Neural cell (in vitro differentiated cells): ENCODE measurements at regions not wholly inside any gene's neighbourhood (a gene's known extent, or its start where the extent isn't known, plus 50 kb on each side); places are given as distances from the start of the nearest gene placed in this dataset.

Experiments used
- H2AFZ ChIP-seq: fragments of 200-600, 300-800 bp; sonication (generic), shearing (Covaris generic); 2 replicates; pipeline ENCODE4 v1.6.0; 2014; ENCODE audit warnings: low read depth, mild to moderate bottlenecking, antibody characterized with exemption, low read length, moderate library complexity
- H3F3A ChIP-seq: fragments of 200-600 bp; shearing (Covaris generic); 2 replicates; pipeline ENCODE4 v1.6.1; 2016; ENCODE audit warnings: mild to moderate bottlenecking, moderate library complexity, mixed read lengths, antibody characterized with exemption, low read length; ENCODE audit not compliant: insufficient read depth, poor library complexity, severe bottlenecking
- H3K27ac ChIP-seq: fragments of 200-600, 300-800 bp; sonication (generic), shearing (Covaris generic); 2 replicates; pipeline ENCODE4 v1.5.1; 2014; ENCODE audit warnings: mild to moderate bottlenecking, low read length, moderate library complexity
- H3K27me3 ChIP-seq: fragments of 300-800, 200-600 bp; sonication (generic), shearing (Covaris generic); 2 replicates; pipeline ENCODE4 v1.6.0; 2014; ENCODE audit warnings: mild to moderate bottlenecking, low read depth, low read length, moderate library complexity; ENCODE audit not compliant: insufficient read depth
- H3K36me3 ChIP-seq: fragments of 300-800, 200-600 bp; sonication (generic), shearing (Covaris generic); 2 replicates; pipeline ENCODE4 v1.5.1; 2014; ENCODE audit warnings: mild to moderate bottlenecking, antibody characterized with exemption, low read length, moderate library complexity; ENCODE audit not compliant: insufficient read depth
- H3K4me2 ChIP-seq: fragments of 300-800, 200-600 bp; sonication (generic), shearing (Covaris generic); 2 replicates; pipeline ENCODE4 v1.6.0; 2014; ENCODE audit warnings: mild to moderate bottlenecking, low read length
- H3K4me3 ChIP-seq: fragments of 300-800, 200-600 bp; sonication (generic), shearing (Covaris generic); 2 replicates; pipeline ENCODE4 v1.5.1; 2014; ENCODE audit warnings: mild to moderate bottlenecking, low read length, moderate library complexity
- H3K79me2 ChIP-seq: fragments of 200-600 bp; shearing (Covaris generic); replicated peaks from 2 replicates; pipeline ENCODE4 v1.6.0; 2014; ENCODE audit warnings: mild to moderate bottlenecking, low read length, moderate library complexity; ENCODE audit not compliant: insufficient read depth
- H3K9ac ChIP-seq: fragments of 300-800, 200-600 bp; sonication (generic), shearing (Covaris generic); 2 replicates; pipeline ENCODE4 v1.6.1; 2016; ENCODE audit warnings: mild to moderate bottlenecking, low read length, mixed read lengths
- H3K9me2 ChIP-seq: fragments of 200-600 bp; shearing (Covaris generic); 2 replicates; pipeline ENCODE4 v1.6.1; 2016; ENCODE audit warnings: mild to moderate bottlenecking, low read length, mixed read lengths; ENCODE audit not compliant: insufficient read depth
- H3K9me3 ChIP-seq: fragments of 200-600, 300-800 bp; sonication (generic), shearing (Covaris generic); 2 replicates; pipeline ENCODE4 v1.6.1; 2016; ENCODE audit warnings: mild to moderate bottlenecking, mixed run types, low read length, moderate library complexity, mixed read lengths
- H4K20me1 ChIP-seq: fragments of 200-600 bp; shearing (Covaris generic); 2 replicates; pipeline ENCODE4 v1.6.1; 2016; ENCODE audit warnings: mild to moderate bottlenecking, mixed run types; ENCODE audit not compliant: insufficient read depth
- EP300 ChIP-seq: fragments of 450-650 bp; conservative IDR thresholded peaks from 2 replicates; pipeline ENCODE4 v1.6.1; 2014; ENCODE audit warnings: antibody characterized with exemption, mild to moderate bottlenecking, moderate library complexity; ENCODE audit not compliant: poor library complexity, severe bottlenecking
- EZH2 ChIP-seq: fragments of 200-600, 300-800 bp; shearing (Covaris generic), sonication (generic); IDR thresholded peaks from 2 replicates; pipeline ENCODE4 v1.6.1; 2014; ENCODE audit warnings: antibody characterized with exemption, low read length, borderline replicate concordance, mild to moderate bottlenecking; ENCODE audit not compliant: insufficient read depth, poor library complexity, severe bottlenecking
- MXI1 ChIP-seq: fragments of 450-650 bp; conservative IDR thresholded peaks from 2 replicates; pipeline ENCODE4 v1.6.1; 2014; ENCODE audit warnings: antibody characterized with exemption, mild to moderate bottlenecking; ENCODE audit not compliant: poor library complexity, severe bottlenecking
- POLR2AphosphoS5 ChIP-seq: IDR thresholded peaks from 2 replicates; pipeline ENCODE4 v1.6.1; 2012
- RAD21 ChIP-seq: fragments of 450-650 bp; conservative IDR thresholded peaks from 2 replicates; pipeline ENCODE4 v1.6.1; 2014; ENCODE audit warnings: antibody characterized with exemption, mild to moderate bottlenecking, moderate library complexity
- SMC3 ChIP-seq: fragments of 450-650 bp; conservative IDR thresholded peaks from 2 replicates; pipeline ENCODE4 v1.6.1; 2014; ENCODE audit warnings: antibody characterized with exemption, mild to moderate bottlenecking, moderate library complexity; ENCODE audit not compliant: poor library complexity
- TAF1 ChIP-seq: IDR thresholded peaks from 2 replicates; pipeline ENCODE4 v1.6.1; 2012; ENCODE audit warnings: low read depth
- TF ChIP-seq, protein P1 (sequence below): fragments of 450-650 bp; IDR thresholded peaks from 2 replicates; pipeline ENCODE4 v1.5.1; 2014; ENCODE audit warnings: antibody characterized with exemption, mild to moderate bottlenecking, moderate library complexity; ENCODE audit not compliant: poor library complexity, severe bottlenecking
- TF ChIP-seq, protein P2 (sequence below): IDR thresholded peaks from 2 replicates; pipeline ENCODE4 v1.6.1; 2012; ENCODE audit warnings: borderline replicate concordance

DNA sequence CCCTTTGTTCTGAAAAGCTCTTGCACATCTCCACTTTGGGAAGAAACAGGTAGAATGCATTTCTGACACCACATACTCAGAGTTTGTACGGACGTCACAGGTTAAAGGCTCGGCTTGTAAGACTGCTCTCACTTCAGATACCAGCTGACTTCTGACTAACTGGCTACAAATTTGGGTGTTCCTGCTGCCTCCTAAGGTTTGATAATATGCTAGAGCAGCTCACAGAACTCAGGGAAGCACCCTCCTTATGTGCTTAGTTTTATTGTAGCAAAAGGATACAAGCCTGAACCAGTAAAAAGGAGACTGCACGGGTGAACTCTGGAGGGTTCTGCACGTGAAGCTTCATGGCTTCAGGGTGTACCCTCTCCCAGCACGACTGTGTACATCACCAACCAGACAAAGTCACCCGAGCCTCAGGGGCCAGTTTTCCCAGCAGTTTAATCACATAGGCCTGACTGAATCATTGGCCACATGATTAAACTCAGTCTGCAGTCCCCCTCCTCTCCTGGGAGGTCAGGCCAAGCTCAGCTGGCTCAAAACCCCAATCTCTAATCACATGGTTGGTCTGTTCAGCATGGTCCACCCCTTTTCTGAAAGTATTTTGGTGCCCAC is 749.5 kb upstream of the RAB6C start:
- no peak overlapping the region for H2AFZ ChIP-seq
- no peak overlapping the region for H3K4me3 ChIP-seq
- H3K27me3 ChIP-seq: no peaks in the 10 kb centered on the region
- H3F3A ChIP-seq: no peaks in the 10 kb centered on the region
- TF ChIP-seq SMC3 (no peak), RAD21 (no peak), EZH2 (no peak), EP300 (no peak), POLR2AphosphoS5 (no peak), TAF1 (no peak), MXI1 (no peak)
- TF ChIP-seq, protein P1, sequence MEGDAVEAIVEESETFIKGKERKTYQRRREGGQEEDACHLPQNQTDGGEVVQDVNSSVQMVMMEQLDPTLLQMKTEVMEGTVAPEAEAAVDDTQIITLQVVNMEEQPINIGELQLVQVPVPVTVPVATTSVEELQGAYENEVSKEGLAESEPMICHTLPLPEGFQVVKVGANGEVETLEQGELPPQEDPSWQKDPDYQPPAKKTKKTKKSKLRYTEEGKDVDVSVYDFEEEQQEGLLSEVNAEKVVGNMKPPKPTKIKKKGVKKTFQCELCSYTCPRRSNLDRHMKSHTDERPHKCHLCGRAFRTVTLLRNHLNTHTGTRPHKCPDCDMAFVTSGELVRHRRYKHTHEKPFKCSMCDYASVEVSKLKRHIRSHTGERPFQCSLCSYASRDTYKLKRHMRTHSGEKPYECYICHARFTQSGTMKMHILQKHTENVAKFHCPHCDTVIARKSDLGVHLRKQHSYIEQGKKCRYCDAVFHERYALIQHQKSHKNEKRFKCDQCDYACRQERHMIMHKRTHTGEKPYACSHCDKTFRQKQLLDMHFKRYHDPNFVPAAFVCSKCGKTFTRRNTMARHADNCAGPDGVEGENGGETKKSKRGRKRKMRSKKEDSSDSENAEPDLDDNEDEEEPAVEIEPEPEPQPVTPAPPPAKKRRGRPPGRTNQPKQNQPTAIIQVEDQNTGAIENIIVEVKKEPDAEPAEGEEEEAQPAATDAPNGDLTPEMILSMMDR: no peak
- TF ChIP-seq, protein P2, sequence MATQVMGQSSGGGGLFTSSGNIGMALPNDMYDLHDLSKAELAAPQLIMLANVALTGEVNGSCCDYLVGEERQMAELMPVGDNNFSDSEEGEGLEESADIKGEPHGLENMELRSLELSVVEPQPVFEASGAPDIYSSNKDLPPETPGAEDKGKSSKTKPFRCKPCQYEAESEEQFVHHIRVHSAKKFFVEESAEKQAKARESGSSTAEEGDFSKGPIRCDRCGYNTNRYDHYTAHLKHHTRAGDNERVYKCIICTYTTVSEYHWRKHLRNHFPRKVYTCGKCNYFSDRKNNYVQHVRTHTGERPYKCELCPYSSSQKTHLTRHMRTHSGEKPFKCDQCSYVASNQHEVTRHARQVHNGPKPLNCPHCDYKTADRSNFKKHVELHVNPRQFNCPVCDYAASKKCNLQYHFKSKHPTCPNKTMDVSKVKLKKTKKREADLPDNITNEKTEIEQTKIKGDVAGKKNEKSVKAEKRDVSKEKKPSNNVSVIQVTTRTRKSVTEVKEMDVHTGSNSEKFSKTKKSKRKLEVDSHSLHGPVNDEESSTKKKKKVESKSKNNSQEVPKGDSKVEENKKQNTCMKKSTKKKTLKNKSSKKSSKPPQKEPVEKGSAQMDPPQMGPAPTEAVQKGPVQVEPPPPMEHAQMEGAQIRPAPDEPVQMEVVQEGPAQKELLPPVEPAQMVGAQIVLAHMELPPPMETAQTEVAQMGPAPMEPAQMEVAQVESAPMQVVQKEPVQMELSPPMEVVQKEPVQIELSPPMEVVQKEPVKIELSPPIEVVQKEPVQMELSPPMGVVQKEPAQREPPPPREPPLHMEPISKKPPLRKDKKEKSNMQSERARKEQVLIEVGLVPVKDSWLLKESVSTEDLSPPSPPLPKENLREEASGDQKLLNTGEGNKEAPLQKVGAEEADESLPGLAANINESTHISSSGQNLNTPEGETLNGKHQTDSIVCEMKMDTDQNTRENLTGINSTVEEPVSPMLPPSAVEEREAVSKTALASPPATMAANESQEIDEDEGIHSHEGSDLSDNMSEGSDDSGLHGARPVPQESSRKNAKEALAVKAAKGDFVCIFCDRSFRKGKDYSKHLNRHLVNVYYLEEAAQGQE: no peak
- no peaks in the 10 kb centered on the region for H3K9me2 ChIP-seq
- no peaks in the 10 kb centered on the region for H3K9me3 ChIP-seq
- H3K4me2 ChIP-seq: no peak overlapping the region
- no peak overlapping the region for H3K27ac ChIP-seq
- H4K20me1 ChIP-seq: no peaks in the 10 kb centered on the region
- H3K36me3 ChIP-seq: no peaks in the 10 kb centered on the region
- no peak overlapping the region for H3K9ac ChIP-seq
- H3K79me2 ChIP-seq: no peaks in the 10 kb centered on the region

DNA sequence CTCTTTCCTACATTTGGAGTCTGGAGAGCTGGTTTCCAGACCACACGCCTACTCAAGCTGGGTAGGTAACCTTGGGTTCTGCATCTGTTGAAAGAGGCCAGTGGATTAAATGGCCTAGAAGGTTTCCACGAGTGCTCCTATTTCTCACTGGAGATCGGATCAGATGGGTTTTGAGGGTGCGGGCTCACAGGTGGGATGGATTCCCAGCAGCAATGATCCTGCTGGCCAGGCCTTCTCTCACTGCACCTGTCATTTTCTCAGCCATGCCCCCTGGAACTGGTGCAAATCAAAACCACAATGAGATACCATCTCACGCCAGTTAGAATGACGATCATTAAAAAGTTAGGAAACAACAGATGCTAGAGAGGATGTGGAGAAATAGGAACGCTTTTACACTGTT is 747.5 kb upstream of the RAB6C start:
- H3K9me3 ChIP-seq: no peaks in the 10 kb centered on the region
- no peaks in the 10 kb centered on the region for H3K9me2 ChIP-seq
- H3K36me3 ChIP-seq: no peaks in the 10 kb centered on the region
- H3K4me3 ChIP-seq: no peak overlapping the region
- no peaks in the 10 kb centered on the region for H3K27me3 ChIP-seq
- no peaks in the 10 kb centered on the region for H3F3A ChIP-seq
- no peaks in the 10 kb centered on the region for H4K20me1 ChIP-seq
- TF ChIP-seq, protein P1: no peak
- TF ChIP-seq POLR2AphosphoS5 (no peak), TAF1 (no peak), RAD21 (no peak)
- TF ChIP-seq, protein P2: no peak
- H3K79me2 ChIP-seq: no peaks in the 10 kb centered on the region
- no peak overlapping the region for H3K9ac ChIP-seq
- no peak overlapping the region for H3K27ac ChIP-seq
- H3K4me2 ChIP-seq: no peak overlapping the region
- H2AFZ ChIP-seq: no peak overlapping the region
